WTC11 (cell line): ENCODE measurements at regions not wholly inside any gene's neighbourhood (a gene's known extent, or its start where the extent isn't known, plus 50 kb on each side); places are given as distances from the start of the nearest gene placed in this dataset.

Experiments used
- ATAC-seq: fragments of 200-7000 bp; cut with Tn5 transposase; 2 replicates; pipeline ENCODE4 v1.10.0; 2021; ENCODE audit warnings: mild to moderate bottlenecking, moderate library complexity
- CTCF ChIA-PET: fragments of 300-600 bp; sonication (Branson Sonifier 250); formaldehyde crosslinking; loops from one replicate; lab custom pipeline; 2021; ENCODE audit warnings: antibody characterized with exemption; lab: Charles Lee
- POLR2A ChIA-PET: fragments of 350-600 bp; sonication (Branson Sonifier 250); formaldehyde crosslinking; loops from one replicate; lab custom pipeline; 2021; ENCODE audit warnings: antibody characterized with exemption; lab: Charles Lee
- DNase-seq: peaks from one replicate; pipeline ENCODE4 v3.0.0; 2021; ENCODE audit warnings: low spot score
- H3K27ac Mint-ChIP-seq: 2 replicates; pipeline ENCODE4 v1.8.0; 2021; ENCODE audit warnings: mixed read lengths
- H3K27me3 Mint-ChIP-seq: 2 replicates; pipeline ENCODE4 v1.8.0; 2021; ENCODE audit warnings: low read depth, mild to moderate bottlenecking, moderate library complexity, mixed read lengths
- H3K36me3 Mint-ChIP-seq: 2 replicates; pipeline ENCODE4 v1.8.0; 2021; ENCODE audit warnings: mixed read lengths
- H3K4me1 Mint-ChIP-seq: 2 replicates; pipeline ENCODE4 v1.8.0; 2022; ENCODE audit warnings: mixed read lengths
- H3K4me3 Mint-ChIP-seq: 2 replicates; pipeline ENCODE4 v1.8.0; 2021; ENCODE audit warnings: mild to moderate bottlenecking, moderate library complexity, mixed read lengths
- H3K9me3 Mint-ChIP-seq: 2 replicates; pipeline ENCODE4 v1.8.0; 2021; ENCODE audit warnings: mixed read lengths
- AFF4 ChIP-seq: sonication (generic); formaldehyde crosslinking; IDR thresholded peaks from 2 replicates; pipeline ENCODE4 v1.8.1; 2023; ENCODE audit warnings: mild to moderate bottlenecking, missing genetic modification reagents, borderline replicate concordance
- ARID4B ChIP-seq: sonication (generic); formaldehyde crosslinking; IDR thresholded peaks from 2 replicates; pipeline ENCODE4 v1.8.0; 2023; ENCODE audit warnings: missing genetic modification reagents, mild to moderate bottlenecking, borderline replicate concordance
- ERG ChIP-seq: fragments of 250-450 bp; sonication (Bioruptor Pico); IDR thresholded peaks from 2 replicates; pipeline ENCODE4 v1.8.0; 2021; ENCODE audit warnings: mild to moderate bottlenecking
- FOXJ3 ChIP-seq: sonication (generic); formaldehyde crosslinking; IDR thresholded peaks from 2 replicates; pipeline ENCODE4 v1.9.0; 2021; ENCODE audit warnings: missing genetic modification reagents, mild to moderate bottlenecking, borderline replicate concordance
- FOXP4 ChIP-seq: sonication (generic); formaldehyde crosslinking; IDR thresholded peaks from 2 replicates; pipeline ENCODE4 v1.8.0; 2022; ENCODE audit warnings: mild to moderate bottlenecking, missing genetic modification reagents
- JUN ChIP-seq: sonication (generic); formaldehyde crosslinking; IDR thresholded peaks from 2 replicates; pipeline ENCODE4 v1.8.0; 2023; ENCODE audit warnings: mild to moderate bottlenecking, missing genetic modification reagents
- KAT7 ChIP-seq: sonication (generic); formaldehyde crosslinking; IDR thresholded peaks from 2 replicates; pipeline ENCODE4 v1.8.1; 2023; ENCODE audit warnings: missing genetic modification reagents, mild to moderate bottlenecking, borderline replicate concordance
- MLX ChIP-seq: sonication (generic); formaldehyde crosslinking; IDR thresholded peaks from 2 replicates; pipeline ENCODE4 v1.8.1; 2023; ENCODE audit warnings: mild to moderate bottlenecking, missing genetic modification reagents, moderate library complexity
- OVOL2 ChIP-seq: fragments of 250-450 bp; sonication (Bioruptor Pico); IDR thresholded peaks from 2 replicates; pipeline ENCODE4 v1.9.0; 2021; ENCODE audit warnings: mild to moderate bottlenecking, borderline replicate concordance
- RORB ChIP-seq: fragments of 250-450 bp; sonication (Bioruptor Pico); IDR thresholded peaks from 2 replicates; pipeline ENCODE4 v1.9.0; 2021; ENCODE audit warnings: mild to moderate bottlenecking
- SMAD4 ChIP-seq: sonication (generic); formaldehyde crosslinking; IDR thresholded peaks from 2 replicates; pipeline ENCODE4 v1.8.0; 2022; ENCODE audit warnings: mild to moderate bottlenecking, missing genetic modification reagents
- TEAD4 ChIP-seq: sonication (generic); formaldehyde crosslinking; IDR thresholded peaks from 2 replicates; pipeline ENCODE4 v1.8.0; 2022; ENCODE audit warnings: mild to moderate bottlenecking, missing genetic modification reagents
- USF1 ChIP-seq: sonication (generic); formaldehyde crosslinking; IDR thresholded peaks from 2 replicates; pipeline ENCODE4 v1.8.0; 2022; ENCODE audit warnings: mild to moderate bottlenecking, missing genetic modification reagents
- USF2 ChIP-seq: sonication (generic); formaldehyde crosslinking; IDR thresholded peaks from 2 replicates; pipeline ENCODE4 v1.8.1; 2023; ENCODE audit warnings: mild to moderate bottlenecking, missing genetic modification reagents, moderate library complexity
- ZBTB21 ChIP-seq: sonication (generic); formaldehyde crosslinking; IDR thresholded peaks from 2 replicates; pipeline ENCODE4 v1.8.1; 2023; ENCODE audit warnings: mild to moderate bottlenecking, missing genetic modification reagents, borderline replicate concordance
- ZNF671 ChIP-seq: fragments of 250-450 bp; sonication (Bioruptor Pico); IDR thresholded peaks from 2 replicates; pipeline ENCODE4 v1.8.0; 2021; ENCODE audit warnings: mild to moderate bottlenecking

GRCh38 chrX:10033375-10034007 is 66.3 kb downstream of the CLDN34 start:
- no peak for ATAC-seq
- Mint-ChIP-seq H3K27me3 (no peaks in the 10 kb centered on the region), H3K27ac (no peak overlapping the region), H3K9me3 (no peaks in the 10 kb centered on the region), H3K36me3 (peaks cover 6% of the 10 kb centered on the region), H3K4me1 (peaks cover 26% of the 10 kb centered on the region)
- DNase-seq: no peak
- ChIA-PET POLR2A (no interaction called here), CTCF (no interaction called here)
- TF ChIP-seq ERG (CRISPR knock-in tag) (no peak), OVOL2 (CRISPR knock-in tag) (no peak), USF2 (CRISPR knock-in tag) (no peak), KAT7 (no peak), TEAD4 (CRISPR knock-in tag) (no peak), ZBTB21 (CRISPR knock-in tag) (no peak), ZNF671 (CRISPR knock-in tag) (no peak), MLX (CRISPR knock-in tag) (no peak), USF1 (CRISPR knock-in tag) (no peak), RORB (CRISPR knock-in tag) (no peak), FOXP4 (CRISPR knock-in tag) (no peak), JUN (CRISPR knock-in tag) (no peak), AFF4 (CRISPR knock-in tag) (no peak), SMAD4 (CRISPR knock-in tag) (no peak), ARID4B (CRISPR knock-in tag) (no peak), FOXJ3 (CRISPR knock-in tag) (no peak)
- TF ChIP-seq, all 79 proteins: peak for 0
- no peak overlapping the region for H3K4me3 Mint-ChIP-seq
